ENCODE measurements at regions not wholly inside any gene's neighbourhood (a gene's known extent, or its start where the extent isn't known, plus 50 kb on each side); places are given as distances from the start of the nearest gene placed in this dataset.

- no peak overlapping the region for H2BK20ac ChIP-seq (ENCODE audit: low read depth, low read length)
- no peak overlapping the region for H2AFZ ChIP-seq (replicated peaks; ENCODE audit: low read length, poor library complexity)
- no peak overlapping the region for H3K9ac ChIP-seq (ENCODE audit: low read depth, low read length)
- no peaks in the 10 kb centered on the region for H3K79me1 ChIP-seq (ENCODE audit: low read depth in 1 of 2, low read length in 2 of 2)
- DNase-seq (no peak), ATAC-seq (ENCODE audit: low read depth) (no peak)
- H3K4me3 ChIP-seq (ENCODE audit: insufficient read depth, low read depth, low read length): no peak overlapping the region
- H3K56ac ChIP-seq (ENCODE audit: extremely low read depth, insufficient read depth, low read length): no peak overlapping the region
- H3K4ac ChIP-seq (ENCODE audit: low read depth, low read length): no peak overlapping the region
- no peak overlapping the region for H2AK5ac ChIP-seq (ENCODE audit: low read depth, low read length)
- H3K14ac ChIP-seq (replicated peaks; ENCODE audit: low read depth, low read length): no peak overlapping the region
- H3K9me3 ChIP-seq (ENCODE audit: control insufficient read depth, insufficient read depth, low read length): no peaks in the 10 kb centered on the region
- no peak overlapping the region for H2BK120ac ChIP-seq (ENCODE audit: low read depth, low read length)
- no peaks in the 10 kb centered on the region; the same call in 1 of the 2 replicates for H3K27me3 ChIP-seq (ENCODE audit: control insufficient read depth, insufficient read depth, low read length)
- no peaks in the 10 kb centered on the region for H3K9me1 ChIP-seq (ENCODE audit: insufficient read depth, low read length)
- ChIA-PET CTCF (no interaction called here), POLR2A (ENCODE audit: unreplicated experiment) (no interaction called here)
- no peak overlapping the region for H2AK9ac ChIP-seq (replicated peaks; ENCODE audit: low read depth, low read length, poor library complexity)
- in situ Hi-C loops (cut with MboI; ENCODE audit: low sequenced_read_pairs) (no loop called here), dilution Hi-C loops (cut with HindIII; ENCODE audit: low sequenced_read_pairs, unreplicated experiment) (no loop called here), intact Hi-C loops (cut with micrococcal nuclease) (no loop called here)
- WGBS, 2 experiments (ENCODE audit: extremely low coverage in 2 of 2, insufficient read length in 1 of 2): 60% methylated on average over 2 of the region's 7 CpGs; no CpG with 5 or more reads in 1 of the 2 experiments
- H3K27ac ChIP-seq (ENCODE audit: insufficient read depth, low read length): no peak overlapping the region
- BruUV-seq (replicated peaks): no TSS peak
- H3K18ac ChIP-seq (ENCODE audit: low read depth, low read length): no peak overlapping the region
- H4K5ac ChIP-seq (ENCODE audit: low read depth, low read length): no peak overlapping the region
- H2BK5ac ChIP-seq (ENCODE audit: low read depth, low read length, poor library complexity, severe bottlenecking): no peak overlapping the region
- H3K23ac ChIP-seq (ENCODE audit: low read depth, low read length): no peak overlapping the region
- no peak overlapping the region for H4K91ac ChIP-seq (ENCODE audit: insufficient read depth, low read depth, low read length)
- H4K8ac ChIP-seq (ENCODE audit: low read depth in 2 of 2, low read length in 2 of 2): no peak overlapping the region
- no peaks in the 10 kb centered on the region for H3K4me1 ChIP-seq (ENCODE audit: control insufficient read depth, insufficient read depth, low read length)
- no peak overlapping the region for H2BK15ac ChIP-seq (ENCODE audit: low read depth, low read length)
- no peaks in the 10 kb centered on the region for H3K36me3 ChIP-seq (ENCODE audit: control insufficient read depth, insufficient read depth, low read length)
- H3K4me2 ChIP-seq (ENCODE audit: low read depth, low read length): no peak overlapping the region
- H4K20me1 ChIP-seq (ENCODE audit: insufficient read depth, low read length): no peaks in the 10 kb centered on the region
- TF ChIP-seq NFE2L2 (IDR thresholded peaks at IDR 0.05; ENCODE audit: low read depth, low read length) (no peak), MAFK (IDR thresholded peaks at IDR 0.05; ENCODE audit: low read depth, low read length) (no peak), MXI1 (IDR thresholded peaks at IDR 0.05; ENCODE audit: borderline replicate concordance, low read depth, low read length) (no peak), CHD1 (IDR thresholded peaks at IDR 0.05; ENCODE audit: low read depth, low read length) (no peak), SMC3 (IDR thresholded peaks at IDR 0.05; ENCODE audit: low read depth, low read length) (no peak)
- TF ChIP-seq, protein P1, sequence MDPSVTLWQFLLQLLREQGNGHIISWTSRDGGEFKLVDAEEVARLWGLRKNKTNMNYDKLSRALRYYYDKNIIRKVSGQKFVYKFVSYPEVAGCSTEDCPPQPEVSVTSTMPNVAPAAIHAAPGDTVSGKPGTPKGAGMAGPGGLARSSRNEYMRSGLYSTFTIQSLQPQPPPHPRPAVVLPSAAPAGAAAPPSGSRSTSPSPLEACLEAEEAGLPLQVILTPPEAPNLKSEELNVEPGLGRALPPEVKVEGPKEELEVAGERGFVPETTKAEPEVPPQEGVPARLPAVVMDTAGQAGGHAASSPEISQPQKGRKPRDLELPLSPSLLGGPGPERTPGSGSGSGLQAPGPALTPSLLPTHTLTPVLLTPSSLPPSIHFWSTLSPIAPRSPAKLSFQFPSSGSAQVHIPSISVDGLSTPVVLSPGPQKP (IDR thresholded peaks at IDR 0.05; ENCODE audit: borderline replicate concordance, low read depth, low read length): no peak
- TF ChIP-seq, protein P2, sequence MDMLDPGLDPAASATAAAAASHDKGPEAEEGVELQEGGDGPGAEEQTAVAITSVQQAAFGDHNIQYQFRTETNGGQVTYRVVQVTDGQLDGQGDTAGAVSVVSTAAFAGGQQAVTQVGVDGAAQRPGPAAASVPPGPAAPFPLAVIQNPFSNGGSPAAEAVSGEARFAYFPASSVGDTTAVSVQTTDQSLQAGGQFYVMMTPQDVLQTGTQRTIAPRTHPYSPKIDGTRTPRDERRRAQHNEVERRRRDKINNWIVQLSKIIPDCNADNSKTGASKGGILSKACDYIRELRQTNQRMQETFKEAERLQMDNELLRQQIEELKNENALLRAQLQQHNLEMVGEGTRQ (IDR thresholded peaks at IDR 0.05; ENCODE audit: low read depth, low read length): no peak
Observed at GRCh38 chr4:111681751-111682150, 463.5 kb upstream of the FAM241A start.

All from IMR-90 (cell line).